HEK293 (cell line): ENCODE measurements at regions not wholly inside any gene's neighbourhood (a gene's known extent, or its start where the extent isn't known, plus 50 kb on each side); places are given as distances from the start of the nearest gene placed in this dataset.

Source experiments
- CTCF ChIA-PET: fragments of 350-600 bp; formaldehyde crosslinking; extraction: SDS; loops from one replicate; lab custom pipeline; 2021; ENCODE audit warnings: antibody characterized with exemption; lab: Yijun Ruan, JAX
- POLR2A ChIA-PET: fragments of 300-600 bp; formaldehyde crosslinking; extraction: SDS; loops from one replicate; lab custom pipeline; 2020; ENCODE audit warnings: antibody characterized with exemption, inconsistent platforms; lab: Yijun Ruan, JAX
- H3K27ac ChIP-seq: fragments of 200-500 bp; sonication (Bioruptor generic); 2 replicates; pipeline ENCODE4 v1.5.1; 2014; ENCODE audit warnings: low read depth, low read length, control low read depth, inconsistent platforms; ENCODE audit errors: extremely low read depth
- H3K36me3 ChIP-seq, 2 experiments: fragments of 200-500 bp in 1 of 2; sonication (Bioruptor generic) in 1 of 2; 1 replicate in 1 of 2; 2 replicates in 1 of 2; pipeline ENCODE4 v1.5.1; 2014 to 2017; ENCODE audit warnings: inconsistent platforms in 2 of 2, low read length in 2 of 2; ENCODE audit not compliant: control insufficient read depth in 2 of 2, insufficient read depth in 1 of 2
- H3K4me1 ChIP-seq: fragments of 200-500 bp; sonication (Bioruptor generic); 2 replicates; pipeline ENCODE4 v1.5.1; 2014; ENCODE audit warnings: mild to moderate bottlenecking, low read length, inconsistent platforms; ENCODE audit not compliant: control insufficient read depth, insufficient read depth
- H3K4me3 ChIP-seq: 2 replicates; pipeline ENCODE4 v1.5.1; 2011; ENCODE audit warnings: low read depth, mild to moderate bottlenecking, control low read depth, low read length, moderate library complexity
- H3K9me3 ChIP-seq: fragments of 200-500 bp; sonication (Bioruptor generic); 2 replicates; pipeline ENCODE4 v1.5.1; 2014; ENCODE audit warnings: low read depth, low read length, inconsistent platforms; ENCODE audit not compliant: control insufficient read depth, insufficient read depth
- BCL11A ChIP-seq: fragments of 450-650 bp; formaldehyde crosslinking; IDR thresholded peaks from 2 replicates; pipeline ENCODE4 v1.5.1; 2016; ENCODE audit warnings: low read depth, missing biosample characterization, missing genetic modification characterization
- BCL6B ChIP-seq: fragments of 450-650 bp; formaldehyde crosslinking; IDR thresholded peaks from 2 replicates; pipeline ENCODE4 v1.5.1; 2017; ENCODE audit warnings: missing biosample characterization, missing genetic modification characterization
- GLI2 ChIP-seq: fragments of 450-650 bp; formaldehyde crosslinking; IDR thresholded peaks from 2 replicates; pipeline ENCODE4; 2017; ENCODE audit warnings: missing biosample characterization, missing genetic modification characterization, low read depth, borderline replicate concordance
- GLIS1 ChIP-seq: fragments of 450-650 bp; formaldehyde crosslinking; IDR thresholded peaks from 2 replicates; pipeline ENCODE4 v1.5.1; 2016; ENCODE audit warnings: missing biosample characterization, missing genetic modification characterization
- PATZ1 ChIP-seq: fragments of 450-650 bp; formaldehyde crosslinking; IDR thresholded peaks from 2 replicates; pipeline ENCODE4 v1.5.1; 2016; ENCODE audit warnings: missing biosample characterization, missing genetic modification characterization
- ZFP3 ChIP-seq: fragments of 450-650 bp; formaldehyde crosslinking; IDR thresholded peaks from 2 replicates; pipeline ENCODE4 v1.5.1; 2016; ENCODE audit warnings: low read depth, missing biosample characterization, missing genetic modification characterization
- ZIC2 ChIP-seq: fragments of 450-650 bp; formaldehyde crosslinking; IDR thresholded peaks from 2 replicates; pipeline ENCODE4 v1.5.1; 2016; ENCODE audit warnings: missing biosample characterization, missing genetic modification characterization
- ZNF19 ChIP-seq: fragments of 450-650 bp; formaldehyde crosslinking; IDR thresholded peaks from 2 replicates; pipeline ENCODE4; 2016; ENCODE audit warnings: missing biosample characterization, missing genetic modification characterization, low read depth
- ZNF211 ChIP-seq: fragments of 450-650 bp; formaldehyde crosslinking; IDR thresholded peaks from 2 replicates; pipeline ENCODE4 v1.5.1; 2016; ENCODE audit warnings: low read depth, missing biosample characterization, missing genetic modification characterization
- ZNF280C ChIP-seq: fragments of 450-650 bp; formaldehyde crosslinking; IDR thresholded peaks from 2 replicates; pipeline ENCODE4 v1.5.1; 2016; ENCODE audit warnings: missing biosample characterization, missing genetic modification characterization
- ZNF292 ChIP-seq: fragments of 450-650 bp; formaldehyde crosslinking; IDR thresholded peaks from 2 replicates; pipeline ENCODE4 v1.5.1; 2016; ENCODE audit warnings: low read depth, missing biosample characterization, missing genetic modification characterization, borderline replicate concordance
- ZNF341 ChIP-seq: fragments of 450-650 bp; formaldehyde crosslinking; IDR thresholded peaks from 2 replicates; pipeline ENCODE4; 2016; ENCODE audit warnings: low read depth, missing biosample characterization, missing genetic modification characterization
- ZNF416 ChIP-seq: fragments of 450-650 bp; formaldehyde crosslinking; IDR thresholded peaks from 2 replicates; pipeline ENCODE4 v1.5.1; 2016; ENCODE audit warnings: missing biosample characterization, missing genetic modification characterization
- ZNF514 ChIP-seq: fragments of 450-650 bp; formaldehyde crosslinking; IDR thresholded peaks from 2 replicates; pipeline ENCODE4 v1.5.1; 2016; ENCODE audit warnings: missing biosample characterization, missing genetic modification characterization
- ZNF558 ChIP-seq: fragments of 450-650 bp; formaldehyde crosslinking; IDR thresholded peaks from 2 replicates; pipeline ENCODE4 v1.5.1; 2016; ENCODE audit warnings: missing biosample characterization, missing genetic modification characterization
- ZNF585B ChIP-seq: fragments of 450-650 bp; formaldehyde crosslinking; IDR thresholded peaks from 2 replicates; pipeline ENCODE4 v1.5.1; 2016; ENCODE audit warnings: missing biosample characterization, missing genetic modification characterization
- ZNF639 ChIP-seq: fragments of 450-650 bp; formaldehyde crosslinking; IDR thresholded peaks from 2 replicates; pipeline ENCODE4 v1.5.1; 2016; ENCODE audit warnings: missing biosample characterization, missing genetic modification characterization
- ZNF658 ChIP-seq: fragments of 450-650 bp; formaldehyde crosslinking; IDR thresholded peaks from 2 replicates; pipeline ENCODE4; 2016; ENCODE audit warnings: missing biosample characterization, missing genetic modification characterization
- ZNF837 ChIP-seq: fragments of 450-650 bp; formaldehyde crosslinking; IDR thresholded peaks from 2 replicates; pipeline ENCODE4 v1.5.1; 2016; ENCODE audit warnings: missing biosample characterization, missing genetic modification characterization
- ZSCAN5A ChIP-seq: fragments of 450-650 bp; formaldehyde crosslinking; IDR thresholded peaks from 2 replicates; pipeline ENCODE4 v1.5.1; 2016; ENCODE audit warnings: missing biosample characterization, missing genetic modification characterization

GRCh38 chr16:47892999-47893398, 262.8 kb downstream of the ABCC12 start:
- TF ChIP-seq BCL11A (no peak), ZSCAN5A (tag by site-specific recombination) (no peak), ZNF837 (tag by site-specific recombination) (no peak), ZNF341 (tag by site-specific recombination) (no peak), GLI2 (tag by site-specific recombination) (no peak), ZNF639 (tag by site-specific recombination) (no peak), ZNF658 (tag by site-specific recombination) (no peak), ZFP3 (tag by site-specific recombination) (no peak), ZNF514 (tag by site-specific recombination) (no peak), GLIS1 (no peak), ZIC2 (tag by site-specific recombination) (no peak), ZNF280C (no peak), PATZ1 (tag by site-specific recombination) (no peak), ZNF416 (tag by site-specific recombination) (no peak), ZNF292 (tag by site-specific recombination) (no peak), ZNF585B (tag by site-specific recombination) (no peak), ZNF19 (no peak), ZNF558 (no peak), BCL6B (tag by site-specific recombination) (no peak), ZNF211 (tag by site-specific recombination) (no peak)
- Histone ChIP-seq H3K27ac (no peak overlapping the region), H3K4me3 (no peak overlapping the region), H3K9me3 (no peaks in the 10 kb centered on the region), H3K36me3 (no peaks in the 10 kb centered on the region), H3K4me1 (no peaks in the 10 kb centered on the region)
- POLR2A ChIA-PET, result no interaction called here
- CTCF ChIA-PET, result no interaction called here
